Endothelial cell (in vitro differentiated cells): ENCODE measurements at regions not wholly inside any gene's neighbourhood (a gene's known extent, or its start where the extent isn't known, plus 50 kb on each side); places are given as distances from the start of the nearest gene placed in this dataset.

Source experiments
- DNase-seq: peaks from one replicate; pipeline ENCODE4 v3.0.0; 2021; ENCODE audit warnings: low spot score
- H3K27ac Mint-ChIP-seq: one replicate; pipeline ENCODE4 v1.8.0; 2021; ENCODE audit warnings: mixed read lengths, inconsistent platforms; ENCODE audit not compliant: unreplicated experiment
- H3K27me3 Mint-ChIP-seq: one replicate; pipeline ENCODE4 v1.8.0; 2021; ENCODE audit warnings: mild to moderate bottlenecking, moderate library complexity, mixed read lengths, inconsistent platforms; ENCODE audit not compliant: unreplicated experiment
- H3K36me3 Mint-ChIP-seq: one replicate; pipeline ENCODE4 v1.8.0; 2021; ENCODE audit warnings: mild to moderate bottlenecking, low read depth, mixed read lengths, inconsistent platforms; ENCODE audit not compliant: unreplicated experiment
- H3K4me1 Mint-ChIP-seq: one replicate; pipeline ENCODE4 v1.8.0; 2021; ENCODE audit warnings: mild to moderate bottlenecking, mixed read lengths, inconsistent platforms; ENCODE audit not compliant: unreplicated experiment
- H3K4me3 Mint-ChIP-seq: one replicate; pipeline ENCODE4 v1.8.0; 2021; ENCODE audit warnings: mild to moderate bottlenecking, mixed read lengths, inconsistent platforms; ENCODE audit not compliant: unreplicated experiment
- H3K9me3 Mint-ChIP-seq: one replicate; pipeline ENCODE4 v1.8.0; 2021; ENCODE audit warnings: mixed read lengths, inconsistent platforms; ENCODE audit not compliant: unreplicated experiment
- CTCF ChIP-seq: fragments of 200-600 bp; sonication (generic); IDR thresholded peaks from one replicate; pipeline ENCODE4 v1.5.0; 2021; ENCODE audit warnings: antibody characterized with exemption; ENCODE audit not compliant: unreplicated experiment

- Mint-ChIP-seq H3K9me3 (no peaks in the 10 kb centered on the region), H3K4me1 (no peaks in the 10 kb centered on the region), H3K4me3 (no peak overlapping the region), H3K36me3 (no peaks in the 10 kb centered on the region), H3K27ac (no peak overlapping the region), H3K27me3 (no peaks in the 10 kb centered on the region)
- no peak for DNase-seq
- TF ChIP-seq CTCF, result no peak
These were observed 162.5 kb downstream of the MED10 start for GRCh38 chr5:6215891-6216290.

DNA sequence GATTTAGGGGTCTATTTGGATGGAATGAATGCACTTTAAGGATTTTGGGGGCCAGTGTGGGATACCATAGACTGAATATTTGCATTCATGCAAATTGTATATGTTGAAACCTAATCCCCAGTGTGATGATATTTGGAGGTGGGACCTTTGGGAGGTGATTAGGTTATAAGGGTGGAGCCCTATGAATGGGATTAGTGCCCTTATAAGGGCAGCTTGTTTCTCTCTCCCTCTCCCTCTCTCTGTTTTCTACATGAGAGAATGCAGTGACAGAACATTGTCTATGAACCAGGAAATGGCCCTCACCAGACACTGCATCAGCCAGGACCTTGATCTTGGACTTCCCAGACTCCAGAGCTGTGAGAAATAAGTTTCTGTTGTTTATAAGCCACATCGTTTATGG is 166.1 kb downstream of the MED10 start:
- Mint-ChIP-seq H3K36me3 (no peaks in the 10 kb centered on the region), H3K4me1 (no peaks in the 10 kb centered on the region), H3K4me3 (no peak overlapping the region), H3K27ac (no peak overlapping the region), H3K27me3 (no peaks in the 10 kb centered on the region), H3K9me3 (no peaks in the 10 kb centered on the region)
- no peak for TF ChIP-seq CTCF
- DNase-seq, result no peak

GRCh38 chr5:6206501-6206900 is 171.8 kb downstream of the MED10 start:
- no peak overlapping the region for H3K27ac Mint-ChIP-seq
- DNase-seq, result no peak
- no peaks in the 10 kb centered on the region for H3K4me1 Mint-ChIP-seq
- no peaks in the 10 kb centered on the region for H3K36me3 Mint-ChIP-seq
- H3K27me3 Mint-ChIP-seq, result no peaks in the 10 kb centered on the region
- TF ChIP-seq CTCF, result no peak
- H3K9me3 Mint-ChIP-seq, result no peaks in the 10 kb centered on the region
- no peak overlapping the region for H3K4me3 Mint-ChIP-seq

GRCh38 chr5:6202968-6203365 is 175.4 kb downstream of the MED10 start:
- Mint-ChIP-seq H3K4me1 (no peaks in the 10 kb centered on the region), H3K36me3 (no peaks in the 10 kb centered on the region), H3K27me3 (no peaks in the 10 kb centered on the region), H3K9me3 (no peaks in the 10 kb centered on the region), H3K27ac (no peak overlapping the region), H3K4me3 (no peak overlapping the region)
- DNase-seq, result no peak
- no peak for TF ChIP-seq CTCF

- DNase-seq, result peak; percentile 43
- Mint-ChIP-seq H3K4me1 (no peaks in the 10 kb centered on the region), H3K4me3 (no peak overlapping the region), H3K9me3 (no peaks in the 10 kb centered on the region), H3K36me3 (no peaks in the 10 kb centered on the region), H3K27ac (no peak overlapping the region), H3K27me3 (peaks cover 1% of the 10 kb centered on the region)
- TF ChIP-seq CTCF, result peak; percentile 58
These were observed 176.0 kb downstream of the MED10 start for GRCh38 chr5:6202149-6202967.
